Thyroid gland (tissue), 4 donors: ENCODE measurements at regions not wholly inside any gene's neighbourhood (a gene's known extent, or its start where the extent isn't known, plus 50 kb on each side); places are given as distances from the start of the nearest gene placed in this dataset.

ENCODE experiments used
- POLR2A ChIP-seq, 2 donors: fragments of 450-650 bp; IDR thresholded peaks; one replicate each; pipeline ENCODE4 v1.6.1; 2017; ENCODE audit warnings: antibody characterized with exemption in 2 of 2, mild to moderate bottlenecking in 2 of 2, moderate library complexity in 1 of 2
- TF ChIP-seq, protein P1 (sequence below), 6 experiments: fragments of 200-600 bp in 3 of 6; fragments of 450-650 bp in 3 of 6; sonication (generic) in 3 of 6; IDR thresholded peaks; one replicate each; pipeline ENCODE4 v1.5.1; 2016 to 2019; ENCODE audit warnings: antibody characterized with exemption in 6 of 6, mild to moderate bottlenecking in 2 of 6, inconsistent platforms in 1 of 6, moderate library complexity in 1 of 6

DNA sequence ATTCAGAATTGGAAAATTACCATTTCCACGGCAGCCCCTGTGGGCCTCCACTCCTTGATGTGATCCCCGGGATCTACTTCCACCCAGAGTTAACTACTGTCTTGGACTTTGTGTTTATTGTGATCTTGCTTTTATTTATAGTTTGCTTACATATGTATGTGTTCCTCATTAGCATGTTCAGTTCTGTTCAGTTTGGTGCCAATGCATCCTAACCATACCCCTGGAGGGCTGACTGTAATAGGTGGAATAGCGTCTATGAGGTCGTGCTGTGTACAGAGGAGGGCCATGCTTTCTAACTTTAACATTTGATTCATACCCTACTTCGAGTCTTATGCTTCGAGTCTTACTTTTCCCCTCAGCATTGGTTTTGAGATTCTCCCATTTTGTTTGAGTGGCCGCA is 104.3 kb upstream of the SLC24A3 start:
- TF ChIP-seq, protein P1, sequence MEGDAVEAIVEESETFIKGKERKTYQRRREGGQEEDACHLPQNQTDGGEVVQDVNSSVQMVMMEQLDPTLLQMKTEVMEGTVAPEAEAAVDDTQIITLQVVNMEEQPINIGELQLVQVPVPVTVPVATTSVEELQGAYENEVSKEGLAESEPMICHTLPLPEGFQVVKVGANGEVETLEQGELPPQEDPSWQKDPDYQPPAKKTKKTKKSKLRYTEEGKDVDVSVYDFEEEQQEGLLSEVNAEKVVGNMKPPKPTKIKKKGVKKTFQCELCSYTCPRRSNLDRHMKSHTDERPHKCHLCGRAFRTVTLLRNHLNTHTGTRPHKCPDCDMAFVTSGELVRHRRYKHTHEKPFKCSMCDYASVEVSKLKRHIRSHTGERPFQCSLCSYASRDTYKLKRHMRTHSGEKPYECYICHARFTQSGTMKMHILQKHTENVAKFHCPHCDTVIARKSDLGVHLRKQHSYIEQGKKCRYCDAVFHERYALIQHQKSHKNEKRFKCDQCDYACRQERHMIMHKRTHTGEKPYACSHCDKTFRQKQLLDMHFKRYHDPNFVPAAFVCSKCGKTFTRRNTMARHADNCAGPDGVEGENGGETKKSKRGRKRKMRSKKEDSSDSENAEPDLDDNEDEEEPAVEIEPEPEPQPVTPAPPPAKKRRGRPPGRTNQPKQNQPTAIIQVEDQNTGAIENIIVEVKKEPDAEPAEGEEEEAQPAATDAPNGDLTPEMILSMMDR (IDR thresholded peaks at IDR 0.05) = no peak
- TF ChIP-seq POLR2A (IDR thresholded peaks at IDR 0.05) = no peak
